ENCODE measurements at regions not wholly inside any gene's neighbourhood (a gene's known extent, or its start where the extent isn't known, plus 50 kb on each side); places are given as distances from the start of the nearest gene placed in this dataset.
"Not testable (repeated sequence)": the region's sequence is repeated elsewhere in the genome, so short reads cannot be mapped to it uniquely, and the experiment has no call there.

DNA sequence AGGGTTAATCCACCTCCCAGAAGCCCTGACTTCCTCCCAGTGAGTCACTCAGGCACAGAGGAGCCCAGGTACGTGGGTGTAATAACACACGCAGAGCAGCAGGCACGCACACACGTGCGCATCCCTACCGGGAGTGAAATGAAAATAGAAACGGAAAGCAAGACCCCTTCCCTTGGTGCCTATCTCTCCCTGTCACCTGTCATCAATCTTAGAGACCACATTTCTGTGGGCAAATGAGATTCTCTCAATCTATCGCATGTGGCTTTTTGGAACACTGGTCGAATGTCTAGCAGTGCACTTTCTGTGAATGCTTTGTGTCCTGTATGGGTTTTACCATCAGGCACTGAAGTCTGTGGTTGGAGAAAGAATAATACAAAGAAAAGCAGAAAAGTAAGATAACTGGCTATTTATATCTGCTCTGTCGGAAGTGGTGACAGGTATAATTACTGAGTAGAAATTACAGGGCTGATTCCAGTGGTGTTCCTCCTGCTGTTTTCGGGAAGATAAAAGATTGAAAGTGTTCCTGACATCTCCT lies 137.7 kb upstream of the GRIA1 start:
- no peak for DNase-seq (ENCODE audit: low read depth in 1 of 2, low spot score in 1 of 2)

DNA sequence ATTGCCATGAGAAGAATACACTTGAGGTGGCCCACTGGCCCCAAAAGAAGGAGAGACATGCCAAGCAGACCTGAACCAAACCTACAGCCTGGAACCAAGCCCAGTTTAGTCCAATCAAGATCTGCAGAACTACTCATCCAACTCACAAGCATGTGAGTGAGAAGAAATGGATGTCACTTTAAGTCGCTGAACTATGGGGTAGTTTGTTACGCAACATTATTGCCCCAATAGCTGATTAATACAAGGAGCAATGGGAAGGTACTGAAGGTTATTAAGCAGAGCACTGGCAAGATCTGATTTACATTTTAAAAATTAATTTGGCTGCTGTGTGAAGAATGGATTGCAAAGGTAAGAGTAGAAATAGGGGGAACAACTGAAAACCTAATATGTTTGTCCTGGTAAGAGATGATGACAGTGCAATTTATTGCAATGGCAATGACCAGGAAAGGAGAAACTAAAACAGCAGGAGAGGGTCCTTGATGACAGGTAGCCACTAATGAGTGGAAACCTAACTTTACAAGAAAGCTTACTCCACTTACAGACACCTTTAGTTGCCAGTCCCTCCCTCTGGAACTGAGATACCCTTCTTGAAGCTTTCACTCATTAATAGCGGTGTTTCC lies 132.9 kb upstream of the GRIA1 start:
- no peak for DNase-seq (ENCODE audit: low read depth in 1 of 2, low spot score in 1 of 2)

DNA sequence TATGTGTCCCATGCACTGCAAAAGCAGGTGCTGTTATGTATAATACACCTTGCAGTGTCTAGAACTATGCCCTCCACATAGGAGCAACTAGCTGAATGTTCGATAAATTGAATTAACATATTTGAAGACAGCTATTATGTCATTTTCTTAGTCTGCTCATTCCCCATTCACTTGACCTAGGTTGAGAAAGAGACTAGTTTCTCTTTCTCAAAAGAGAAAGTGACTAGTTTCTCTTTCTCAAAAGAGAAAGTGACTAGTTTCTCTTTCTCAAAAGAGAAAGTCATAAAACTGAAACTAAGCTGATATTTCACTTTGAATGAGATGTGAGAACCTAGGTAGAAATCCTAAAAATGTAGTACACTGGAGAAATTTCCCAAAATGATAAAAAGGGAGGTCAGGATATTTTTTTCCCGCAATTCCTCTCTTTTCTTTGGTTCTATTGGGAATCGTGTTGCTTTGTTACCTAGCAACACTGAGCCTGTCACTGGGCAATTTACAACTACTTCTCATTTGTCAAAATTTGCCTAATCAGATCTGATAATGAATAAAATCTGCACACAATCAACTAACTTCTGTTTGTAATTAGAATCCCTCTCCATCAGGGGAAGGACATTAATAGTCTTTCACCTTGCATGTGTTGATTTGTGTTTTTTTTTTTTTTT lies 132.0 kb upstream of the GRIA1 start:
- DNase-seq (ENCODE audit: low read depth in 1 of 2, low spot score in 1 of 2): no peak

DNA sequence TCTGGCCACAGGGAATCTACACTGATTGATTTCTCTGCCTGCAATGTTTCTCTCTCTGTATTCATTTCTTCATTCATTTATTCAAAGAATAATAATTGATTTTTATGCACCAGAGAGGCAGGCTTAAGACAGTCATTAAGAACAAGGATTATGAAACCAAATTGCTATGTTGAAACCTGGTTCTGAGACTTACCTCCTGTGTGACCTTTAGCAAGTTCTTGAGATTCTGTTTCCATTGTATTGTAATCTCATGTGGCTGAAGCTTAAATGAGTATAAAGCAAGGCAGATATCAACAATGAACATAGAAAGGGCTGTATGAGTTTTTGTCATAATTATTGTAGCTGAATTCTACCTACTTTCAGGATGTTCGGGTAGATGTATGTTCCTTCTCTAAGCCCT lies 129.6 kb upstream of the GRIA1 start:
- DNase-seq (ENCODE audit: low read depth in 1 of 2, low spot score in 1 of 2): no peak

DNA sequence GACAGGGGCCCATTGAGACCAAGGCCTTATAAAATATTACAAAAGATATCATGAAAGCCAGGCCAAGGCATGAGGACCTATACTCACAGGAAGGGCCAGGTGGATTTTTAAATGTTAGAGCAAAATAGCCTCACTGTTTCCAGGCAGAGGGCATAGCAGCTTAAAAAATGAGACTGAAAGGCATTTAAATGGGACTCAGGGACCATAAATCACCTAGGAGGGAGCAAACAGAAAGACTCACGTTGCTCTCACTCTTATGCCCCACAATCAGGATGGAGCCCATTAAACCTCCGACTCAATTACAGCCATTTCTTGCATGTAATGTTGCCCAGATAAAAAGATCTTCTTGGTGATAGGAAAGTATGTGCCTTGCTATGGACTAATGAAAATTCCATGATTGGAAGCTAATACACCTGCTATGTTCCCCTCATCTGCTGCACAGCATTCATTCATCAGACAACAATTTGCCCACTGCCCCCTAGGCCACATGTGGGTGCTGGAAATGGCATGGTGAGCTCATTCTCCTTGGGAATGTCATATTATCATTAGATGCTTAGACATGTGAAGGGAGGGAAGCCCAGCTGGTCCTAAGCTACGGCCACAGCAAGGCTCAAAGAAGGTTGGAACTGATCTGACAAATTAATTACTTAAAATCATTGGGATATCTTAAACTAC lies 128.6 kb upstream of the GRIA1 start:
- DNase-seq (ENCODE audit: low read depth in 1 of 2, low spot score in 1 of 2): no peak

DNA sequence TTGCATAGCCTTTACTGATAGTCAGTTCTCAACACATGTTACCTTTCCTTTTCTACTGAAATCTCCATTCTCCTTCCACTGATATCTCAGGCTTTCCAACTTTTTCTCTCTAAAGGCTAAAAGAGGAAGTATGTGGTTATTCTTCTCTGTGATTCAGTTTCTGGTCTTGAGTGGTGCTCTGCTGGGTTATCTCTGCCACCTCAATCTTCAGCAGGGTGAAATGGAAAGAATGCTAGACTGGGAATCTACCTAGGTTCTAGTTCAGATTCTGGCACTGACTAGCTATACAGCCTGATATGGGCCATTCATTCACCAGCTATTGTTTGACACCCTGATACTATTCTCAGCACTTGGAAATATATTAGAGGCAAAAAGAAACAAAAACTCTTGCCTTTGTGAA lies 124.9 kb upstream of the GRIA1 start:
- DNase-seq (ENCODE audit: low read depth in 1 of 2, low spot score in 1 of 2): no peak

DNA sequence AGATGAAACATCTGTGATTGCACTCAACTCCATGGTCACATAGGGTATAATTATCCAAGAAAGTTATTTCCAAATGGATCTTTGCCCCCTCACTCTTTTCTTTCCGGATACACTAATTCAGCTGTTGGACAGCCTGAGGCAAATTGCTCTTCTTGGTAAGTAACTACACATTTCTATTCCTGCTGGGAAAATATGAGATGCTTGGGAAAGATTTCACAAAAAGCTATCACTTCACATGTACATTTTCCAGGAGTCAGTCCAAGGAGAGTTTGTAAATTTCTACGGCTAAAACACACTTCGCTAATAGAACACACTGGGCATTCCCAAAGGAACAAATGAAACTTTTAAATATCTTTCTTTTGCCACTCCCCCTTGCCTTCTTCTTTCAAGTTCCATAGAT lies 123.0 kb upstream of the GRIA1 start:
- DNase-seq (ENCODE audit: low read depth in 1 of 2, low spot score in 1 of 2): no peak

DNA sequence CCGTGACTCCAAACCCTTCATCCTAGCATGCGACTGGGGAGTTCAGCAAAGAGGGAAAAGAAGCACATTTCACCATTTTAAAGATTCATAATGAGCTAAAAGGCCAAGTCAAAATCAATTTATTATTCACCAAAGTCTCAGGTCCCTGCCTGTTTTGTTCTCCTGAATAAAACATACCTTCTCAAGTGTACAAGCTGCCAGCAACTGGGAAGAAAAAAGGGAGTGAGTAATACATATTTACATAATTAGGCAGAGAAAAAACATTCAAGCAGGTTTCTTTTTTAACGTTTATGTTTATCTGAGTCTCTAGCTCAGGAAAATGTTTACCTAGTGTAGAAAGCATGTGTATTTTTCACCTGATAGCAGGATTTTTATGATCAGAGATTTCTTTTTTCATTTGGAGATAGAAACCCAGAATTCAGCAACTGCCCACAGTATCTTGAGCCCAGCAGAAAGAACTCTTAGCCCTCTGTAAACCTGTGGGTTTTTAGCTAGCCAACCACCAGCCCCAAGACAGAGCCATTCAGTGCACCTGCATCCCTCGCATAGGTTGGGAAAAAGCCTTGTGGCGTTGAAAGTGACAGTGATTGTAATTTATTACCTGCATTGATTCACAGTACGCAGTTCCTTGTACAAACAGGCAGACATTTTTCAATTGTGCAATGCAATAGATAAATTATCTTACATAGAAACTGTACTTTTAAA lies 117.9 kb upstream of the GRIA1 start:
- no peak for DNase-seq (ENCODE audit: low read depth in 1 of 2, low spot score in 1 of 2)

DNA sequence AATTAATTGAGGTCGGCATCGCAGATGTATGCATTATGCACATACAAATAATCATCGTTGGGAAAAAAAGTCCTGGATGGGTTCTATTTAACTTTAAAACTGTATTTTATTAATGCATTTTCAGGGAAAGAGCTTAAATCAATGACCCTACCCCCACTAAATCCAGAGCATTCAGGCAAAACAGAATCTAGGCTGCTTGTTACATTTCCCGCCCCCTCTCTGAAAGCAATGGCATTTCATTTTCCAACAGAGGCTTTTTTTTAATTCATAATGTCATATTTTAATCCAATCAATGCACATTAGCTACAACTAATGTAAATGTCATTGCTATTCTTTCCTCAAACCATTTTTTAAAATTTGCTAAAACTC lies 117.4 kb upstream of the GRIA1 start:
- DNase-seq (ENCODE audit: low read depth in 1 of 2, low spot score in 1 of 2): no peak

DNA sequence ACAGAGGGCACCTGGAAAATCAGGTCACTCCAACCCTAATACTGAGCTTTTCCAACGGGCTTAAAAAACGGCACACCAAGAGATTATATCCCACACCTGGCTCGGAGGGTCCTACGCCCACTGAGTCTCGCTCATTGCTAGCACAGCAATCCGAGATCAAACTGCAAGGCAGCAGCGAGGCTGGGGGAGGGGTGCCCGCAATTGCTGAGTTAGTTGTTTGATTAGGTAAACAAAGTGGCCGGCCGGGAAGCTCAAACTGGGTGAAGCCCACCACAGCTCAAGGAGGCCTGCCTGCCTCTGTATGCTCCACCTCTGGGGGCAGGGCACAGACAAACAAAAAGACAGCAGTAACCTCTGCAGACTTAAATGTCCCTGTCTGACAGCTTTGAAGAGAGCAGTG lies 108.8 kb upstream of the GRIA1 start:
- DNase-seq (ENCODE audit: low read depth in 1 of 2, low spot score in 1 of 2): not testable (repeated sequence)

DNA sequence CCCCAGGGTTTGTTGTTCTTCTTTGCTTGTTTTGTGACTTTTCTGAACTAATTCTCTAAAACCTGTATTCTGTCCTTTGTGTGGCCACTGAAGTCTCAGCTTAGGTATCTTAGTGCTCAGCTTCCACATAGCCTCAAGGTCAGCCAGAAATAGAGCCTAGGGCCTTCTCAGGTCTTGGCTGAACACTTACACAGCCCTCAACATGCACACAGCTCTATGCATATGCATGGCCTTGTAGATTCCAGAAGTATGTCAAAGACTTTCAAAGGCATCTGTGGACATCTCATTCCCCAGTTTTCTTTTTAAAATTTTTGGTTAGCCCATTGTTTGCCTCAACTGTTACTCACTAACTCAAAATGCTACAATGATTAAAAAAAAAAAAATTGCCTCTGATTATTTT lies 99.9 kb upstream of the GRIA1 start:
- DNase-seq (ENCODE audit: low read depth in 1 of 2, low spot score in 1 of 2): no peak

DNA sequence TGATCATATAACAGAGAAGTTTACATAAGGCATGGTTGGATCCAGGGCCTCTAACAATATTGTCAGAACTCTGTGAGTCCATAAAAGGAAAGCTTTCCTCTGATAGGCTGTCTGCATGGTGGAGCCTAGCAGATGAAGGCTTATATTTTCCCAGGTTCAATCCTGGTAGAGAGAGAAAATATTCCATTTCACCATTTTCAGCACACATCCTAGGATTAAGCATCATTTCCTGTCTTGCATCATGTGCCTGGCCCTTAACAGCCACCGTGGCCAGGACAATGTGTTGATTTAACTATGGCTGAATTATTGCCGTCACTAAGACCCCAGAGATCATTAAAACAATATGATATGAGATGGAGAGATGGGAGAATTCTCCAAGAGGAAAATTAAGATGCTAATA lies 90.9 kb upstream of the GRIA1 start:
- no peak for DNase-seq (ENCODE audit: low read depth in 1 of 2, low spot score in 1 of 2)

DNA sequence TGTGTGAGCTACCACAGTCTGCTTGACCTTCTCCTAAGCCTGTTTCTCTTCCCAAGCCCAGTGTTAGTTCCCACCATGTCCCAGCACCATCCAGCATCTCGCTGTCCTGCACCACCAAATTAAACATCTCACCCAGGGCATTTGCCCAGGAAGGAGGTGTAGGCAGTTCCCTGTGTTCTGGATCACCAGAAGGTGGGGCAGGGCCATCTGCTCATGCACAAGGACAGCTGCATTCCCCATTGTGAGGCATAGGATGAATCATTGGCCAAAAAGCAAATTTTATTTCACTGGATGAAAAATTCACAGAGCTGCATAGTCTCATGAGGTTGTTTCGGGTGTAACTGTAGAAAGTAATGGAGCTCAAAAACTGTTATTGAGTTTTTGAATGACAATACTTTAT lies 89.5 kb upstream of the GRIA1 start:
- no peak for DNase-seq (ENCODE audit: low read depth in 1 of 2, low spot score in 1 of 2)

DNA sequence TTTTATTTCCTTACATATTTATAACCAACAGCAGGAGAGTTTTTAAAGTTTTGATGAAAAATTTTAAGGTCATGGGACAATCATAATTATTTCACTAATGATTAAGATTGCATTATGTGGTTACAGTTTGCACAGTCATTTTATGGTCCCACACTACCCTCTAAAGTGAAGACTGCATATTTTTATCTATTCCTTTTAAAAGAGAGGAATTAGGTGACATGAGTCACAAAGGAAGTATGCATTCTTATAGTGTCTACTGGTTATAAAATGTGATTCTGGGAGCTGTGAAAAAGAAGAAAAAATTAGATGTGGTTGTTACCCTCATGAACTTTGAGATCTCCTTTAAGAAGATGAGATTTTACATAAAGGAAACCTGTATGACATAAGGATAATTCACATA lies 87.9 kb upstream of the GRIA1 start:
- no peak for DNase-seq (ENCODE audit: low read depth in 1 of 2, low spot score in 1 of 2)

DNA sequence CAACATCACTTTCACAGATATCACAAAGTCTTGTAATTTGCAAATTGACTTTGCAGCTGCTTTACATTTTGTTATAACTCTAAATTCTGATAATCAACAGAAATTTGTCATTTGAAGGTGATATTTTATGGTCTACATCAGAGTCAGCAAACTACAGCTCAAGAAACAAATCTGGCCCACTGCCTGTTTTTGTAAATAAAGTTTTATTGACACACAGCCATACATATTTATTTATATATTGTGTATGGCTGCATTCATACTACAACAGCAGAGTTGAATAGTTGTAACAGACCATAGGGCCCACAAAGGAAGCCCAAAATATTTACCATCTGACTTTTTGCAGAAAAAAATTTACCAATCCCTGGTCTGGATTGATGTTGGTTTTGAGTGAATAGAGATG lies 87.0 kb upstream of the GRIA1 start:
- DNase-seq (ENCODE audit: low read depth in 1 of 2, low spot score in 1 of 2): no peak

DNA sequence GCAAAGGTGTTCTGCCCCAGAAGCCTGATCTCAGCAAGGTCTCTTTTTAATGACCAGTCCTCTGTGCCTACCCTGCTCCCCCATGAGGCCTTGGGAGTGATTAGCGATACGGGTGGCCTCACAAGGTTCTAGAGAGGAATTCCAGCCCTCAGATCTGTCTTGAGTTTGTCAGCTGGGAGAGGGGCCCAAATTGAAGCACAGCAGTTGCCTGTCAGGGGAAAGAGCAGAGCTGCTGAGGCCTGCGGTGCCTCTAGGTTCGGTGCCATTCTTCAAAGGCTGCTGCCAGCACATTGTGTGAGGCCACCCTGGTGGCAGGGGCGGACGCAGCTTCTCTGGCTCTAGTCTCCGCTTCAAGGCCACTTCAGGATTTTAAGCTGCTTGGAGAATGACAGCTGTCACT lies 85.7 kb upstream of the GRIA1 start:
- DNase-seq (ENCODE audit: low read depth in 1 of 2, low spot score in 1 of 2): no peak

DNA sequence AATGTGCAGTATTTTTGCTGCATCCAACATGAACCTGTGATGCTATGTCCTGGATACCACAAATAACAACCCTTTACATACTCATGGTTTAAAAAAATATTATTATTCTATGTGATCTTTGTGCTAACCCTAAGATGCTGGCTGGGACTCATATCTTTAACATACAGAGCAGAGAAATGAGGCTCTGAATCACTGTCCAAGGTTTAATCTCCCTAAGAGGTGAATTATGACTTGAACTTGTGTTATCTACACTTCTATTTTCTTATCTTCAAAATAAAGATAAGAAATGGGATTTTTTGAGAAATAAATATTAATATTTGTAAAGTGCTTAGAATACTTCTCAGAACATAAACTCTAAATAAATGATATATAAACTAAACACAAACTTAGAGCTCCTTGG lies 68.8 kb upstream of the GRIA1 start:
- DNase-seq (ENCODE audit: low read depth in 1 of 2, low spot score in 1 of 2): no peak

DNA sequence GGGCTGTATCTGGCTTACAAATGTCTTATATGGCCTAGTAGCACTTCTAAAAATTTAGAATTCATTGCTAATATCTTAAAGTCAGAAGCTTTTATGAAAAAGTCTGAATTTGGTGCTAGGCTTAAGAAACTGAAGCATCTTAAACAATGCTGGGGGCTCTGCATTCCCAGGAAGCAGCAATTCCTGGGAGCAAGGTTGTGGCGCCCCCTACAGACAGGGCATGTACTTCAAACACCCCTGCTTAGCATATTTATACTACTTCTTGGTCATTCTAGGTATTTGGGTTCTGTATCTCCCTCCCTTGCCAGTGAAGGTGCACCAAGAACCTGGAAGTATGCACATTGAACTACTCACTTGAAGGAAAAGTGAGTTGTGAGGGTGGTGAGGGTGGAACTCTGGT lies 64.6 kb upstream of the GRIA1 start:
- DNase-seq (ENCODE audit: low read depth in 1 of 2, low spot score in 1 of 2): no peak

DNA sequence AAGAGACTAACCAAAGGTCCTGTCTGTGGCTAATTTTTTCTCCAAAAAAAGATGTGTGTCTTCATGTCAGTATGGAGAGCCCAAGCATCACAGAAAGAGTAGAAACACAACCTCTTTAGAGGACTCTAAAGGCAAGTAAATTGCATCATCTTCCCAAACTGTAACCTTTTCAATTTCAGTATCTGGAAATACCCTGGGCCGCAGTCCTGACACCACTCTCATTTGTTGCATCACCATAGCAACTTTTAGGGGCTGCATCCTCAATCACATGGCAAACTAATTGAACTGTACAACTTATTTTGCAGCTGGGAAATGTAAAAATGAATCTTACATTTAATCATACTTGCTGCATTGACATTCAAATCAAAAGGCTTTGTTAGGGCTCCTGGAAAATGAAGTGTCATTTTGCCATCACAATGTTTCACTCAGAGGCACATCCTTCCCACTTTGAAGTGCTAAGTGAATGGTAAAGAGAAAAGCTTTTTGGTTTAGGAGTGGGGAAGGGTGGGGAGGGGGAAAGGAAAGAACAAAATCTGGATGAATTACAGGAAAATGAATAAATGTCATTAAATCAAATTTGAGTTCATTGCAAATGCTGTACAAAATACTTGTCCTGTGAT lies 60.6 kb upstream of the GRIA1 start:
- no peak for DNase-seq (ENCODE audit: low read depth in 1 of 2, low spot score in 1 of 2)

DNA sequence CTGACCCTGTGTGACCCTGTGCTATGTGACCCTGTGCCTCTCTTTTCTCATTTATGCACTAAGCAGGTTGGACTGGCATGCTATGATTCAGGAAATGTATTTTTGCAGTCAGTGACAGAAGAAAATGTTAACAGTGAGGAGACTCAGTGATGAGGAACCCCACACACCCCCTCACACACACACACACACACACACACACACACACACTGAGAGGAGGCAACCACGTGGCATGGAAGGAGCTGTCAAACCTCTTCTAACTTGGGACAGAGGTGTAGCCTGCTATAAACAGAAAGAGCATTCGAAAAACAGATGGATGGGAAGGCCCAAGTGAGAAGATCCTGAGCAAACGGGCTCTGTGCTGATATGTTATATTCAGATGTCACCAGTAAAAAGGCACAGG lies 57.9 kb upstream of the GRIA1 start:
- no peak for DNase-seq (ENCODE audit: low read depth in 1 of 2, low spot score in 1 of 2)

DNA sequence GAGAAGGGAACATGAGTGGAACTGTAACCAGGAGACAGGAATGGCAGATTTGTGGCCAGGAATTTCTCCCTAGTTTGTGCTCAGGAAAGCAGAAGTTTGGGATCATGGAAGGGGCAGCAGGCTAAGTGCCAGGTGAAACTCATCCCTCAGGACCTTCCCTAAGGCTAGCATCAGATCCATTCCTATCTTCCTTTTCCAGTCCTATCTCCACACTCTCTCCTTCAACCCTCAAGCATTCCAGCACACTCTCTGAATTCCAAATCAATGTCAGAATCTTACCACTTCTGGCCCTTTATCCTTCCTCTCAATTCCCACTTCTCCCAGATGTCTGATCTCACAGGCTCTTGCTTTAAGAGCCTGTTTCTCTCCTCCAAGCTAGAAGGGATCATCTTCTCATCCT lies 53.2 kb upstream of the GRIA1 start:
- no peak for DNase-seq (ENCODE audit: low read depth in 1 of 2, low spot score in 1 of 2)

DNA sequence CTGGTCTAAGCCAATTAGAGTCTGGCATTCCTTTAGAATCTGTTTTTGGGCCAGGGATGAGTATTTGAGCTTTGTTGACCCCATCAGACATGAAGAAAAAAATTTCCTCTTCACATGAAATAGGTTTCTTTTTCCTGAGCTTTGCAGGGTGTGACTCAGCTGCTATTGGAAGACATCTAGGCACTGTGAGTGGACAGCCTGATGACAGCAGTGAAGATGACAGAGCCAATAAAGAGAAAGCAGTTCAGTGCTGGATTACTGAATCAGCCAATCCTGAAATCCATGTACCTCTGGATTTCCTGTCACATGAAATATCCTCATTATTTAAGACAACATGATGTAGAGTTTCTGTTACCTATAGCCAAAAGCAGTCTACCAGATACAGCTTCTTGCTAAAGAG lies 51.3 kb upstream of the GRIA1 start:
- DNase-seq (ENCODE audit: low read depth in 1 of 2, low spot score in 1 of 2): no peak
